H9 (cell line): ENCODE measurements at regions not wholly inside any gene's neighbourhood (a gene's known extent, or its start where the extent isn't known, plus 50 kb on each side); places are given as distances from the start of the nearest gene placed in this dataset.
"Not testable (repeated sequence)": the region's sequence is repeated elsewhere in the genome, so short reads cannot be mapped to it uniquely, and the experiment has no call there.

Experiments
- DNase-seq: peaks from one replicate; pipeline ENCODE4 v3.0.0-alpha.2; 2017
- H2AFZ ChIP-seq: one replicate; pipeline ENCODE4 v1.6.1; 2013; ENCODE audit warnings: mild to moderate bottlenecking, low read length, control low read depth, moderate library complexity
- H2AK5ac ChIP-seq: 2 replicates; pipeline ENCODE4 v1.6.1; 2013; ENCODE audit warnings: low read length, control low read depth, mixed read lengths; ENCODE audit not compliant: insufficient read length
- H2BK120ac ChIP-seq: one replicate; pipeline ENCODE4 v1.6.1; 2013; ENCODE audit warnings: low read depth, mild to moderate bottlenecking, low read length, control low read depth, inconsistent platforms; ENCODE audit not compliant: poor library complexity, severe bottlenecking
- H2BK12ac ChIP-seq: 2 replicates; pipeline ENCODE4 v1.6.1; 2013; ENCODE audit warnings: low read length, control low read depth, mixed read lengths, low read depth; ENCODE audit not compliant: insufficient read length
- H2BK15ac ChIP-seq: 2 replicates; pipeline ENCODE4 v1.6.1; 2013; ENCODE audit warnings: low read depth, low read length, control low read depth
- H2BK20ac ChIP-seq: one replicate; pipeline ENCODE4 v1.6.1; 2013; ENCODE audit warnings: low read depth, mild to moderate bottlenecking, low read length, control low read depth, inconsistent platforms; ENCODE audit not compliant: poor library complexity, severe bottlenecking
- H2BK5ac ChIP-seq: 2 replicates; pipeline ENCODE4 v1.6.1; 2013; ENCODE audit warnings: low read length, control low read depth, mixed read lengths; ENCODE audit not compliant: insufficient read length
- H3K14ac ChIP-seq: 2 replicates; pipeline ENCODE4 v1.6.1; 2013; ENCODE audit warnings: low read length, control low read depth; ENCODE audit not compliant: insufficient read depth
- H3K18ac ChIP-seq: 2 replicates; pipeline ENCODE4 v1.6.1; 2013; ENCODE audit warnings: low read depth, mild to moderate bottlenecking, mixed read lengths, low read length, control low read depth; ENCODE audit not compliant: insufficient read length
- H3K23ac ChIP-seq: 2 replicates; pipeline ENCODE4 v1.6.1; 2013; ENCODE audit warnings: low read length, control low read depth, mixed read lengths, low read depth; ENCODE audit not compliant: insufficient read length
- H3K23me2 ChIP-seq: 2 replicates; pipeline ENCODE4 v1.6.1; 2013; ENCODE audit warnings: low read depth, mild to moderate bottlenecking, mixed read lengths, low read length, control low read depth; ENCODE audit not compliant: insufficient read length, poor library complexity, severe bottlenecking
- H3K27ac ChIP-seq: 2 replicates; pipeline ENCODE4 v1.5.1; 2013; ENCODE audit warnings: low read length, control low read depth, mixed read lengths, low read depth; ENCODE audit not compliant: insufficient read length
- H3K27me3 ChIP-seq: 2 replicates; pipeline ENCODE4 v1.6.1; 2013; ENCODE audit warnings: low read length, control low read depth, inconsistent platforms; ENCODE audit not compliant: insufficient read depth
- H3K4ac ChIP-seq: 2 replicates; pipeline ENCODE4 v1.6.1; 2013; ENCODE audit warnings: low read depth, mild to moderate bottlenecking, control low read depth, inconsistent platforms, low read length, moderate library complexity
- H3K4me1 ChIP-seq: 2 replicates; pipeline ENCODE4 v1.6.1; 2013; ENCODE audit warnings: low read length, control low read depth, inconsistent platforms; ENCODE audit not compliant: insufficient read depth
- H3K4me2 ChIP-seq: 2 replicates; pipeline ENCODE4 v1.6.1; 2013; ENCODE audit warnings: low read length, control low read depth, mixed read lengths; ENCODE audit not compliant: insufficient read length, insufficient read depth
- H3K56ac ChIP-seq: 2 replicates; pipeline ENCODE4 v1.6.1; 2013; ENCODE audit warnings: low read depth, mild to moderate bottlenecking, mixed read lengths, low read length, control low read depth; ENCODE audit not compliant: insufficient read length
- H3K79me1 ChIP-seq: 2 replicates; pipeline ENCODE4 v1.6.1; 2013; ENCODE audit warnings: low read depth, mild to moderate bottlenecking, moderate library complexity, low read length, control low read depth, inconsistent platforms; ENCODE audit not compliant: insufficient read depth, poor library complexity, severe bottlenecking
- H3K79me2 ChIP-seq: 2 replicates; pipeline ENCODE4 v1.6.1; 2013; ENCODE audit warnings: low read length, control low read depth, inconsistent platforms; ENCODE audit not compliant: insufficient read depth
- H3K9ac ChIP-seq: 2 replicates; pipeline ENCODE4 v1.6.1; 2013; ENCODE audit warnings: low read length, control low read depth, mixed read lengths; ENCODE audit not compliant: insufficient read length; ENCODE audit errors: extremely low read depth
- H3K9me3 ChIP-seq: one replicate; pipeline ENCODE4 v1.6.1; 2013; ENCODE audit warnings: low read depth, low read length, inconsistent platforms; ENCODE audit not compliant: control insufficient read depth
- H3T11ph ChIP-seq: one replicate; pipeline ENCODE4 v1.6.1; 2013; ENCODE audit warnings: mild to moderate bottlenecking, low read length, control low read depth, inconsistent platforms
- H4K20me1 ChIP-seq: one replicate; pipeline ENCODE4 v1.6.1; 2013; ENCODE audit not compliant: control insufficient read depth, insufficient read length, insufficient read depth
- H4K5ac ChIP-seq: 2 replicates; pipeline ENCODE4 v1.6.1; 2013; ENCODE audit warnings: low read depth, mild to moderate bottlenecking, mixed read lengths, low read length, control low read depth; ENCODE audit not compliant: insufficient read length
- H4K8ac ChIP-seq: replicated peaks from 2 replicates; pipeline ENCODE4 v1.6.1; 2013; ENCODE audit warnings: low read length, control low read depth, mixed read lengths, low read depth; ENCODE audit not compliant: insufficient read length
- H4K91ac ChIP-seq: 2 replicates; pipeline ENCODE4 v1.6.1; 2013; ENCODE audit warnings: low read depth, mild to moderate bottlenecking, moderate library complexity, mixed read lengths, low read length, control low read depth; ENCODE audit not compliant: insufficient read length
- H3K27ac Mint-ChIP-seq, 3 experiments: 2 replicates in 2 of 3; 3 replicates in 1 of 3; pipeline ENCODE4 v1.8.0; 2020 to 2021; ENCODE audit warnings: mixed read lengths in 3 of 3, mild to moderate bottlenecking in 1 of 3, moderate library complexity in 1 of 3
- H3K27me3 Mint-ChIP-seq: 2 replicates; pipeline ENCODE4 v1.8.0; 2021; ENCODE audit warnings: low read depth, mild to moderate bottlenecking, moderate library complexity, mixed read lengths
- H3K36me3 Mint-ChIP-seq, 3 experiments: 2 replicates in 2 of 3; 3 replicates in 1 of 3; pipeline ENCODE4 v1.8.0; 2020 to 2021; ENCODE audit warnings: low read depth in 3 of 3, mixed read lengths in 3 of 3; ENCODE audit not compliant: insufficient read depth in 1 of 3
- H3K4me1 Mint-ChIP-seq, 2 experiments: 2 replicates each; pipeline ENCODE4 v1.8.0; 2020; ENCODE audit warnings: mixed read lengths in 2 of 2
- H3K4me3 Mint-ChIP-seq, 2 experiments: 2 replicates in 1 of 2; 3 replicates in 1 of 2; pipeline ENCODE4 v1.8.0; 2020 to 2021; ENCODE audit warnings: mild to moderate bottlenecking in 2 of 2, mixed read lengths in 2 of 2, moderate library complexity in 1 of 2
- H3K9me3 Mint-ChIP-seq, 2 experiments: 2 replicates in 1 of 2; 3 replicates in 1 of 2; pipeline ENCODE4 v1.8.0; 2020; ENCODE audit warnings: mild to moderate bottlenecking in 2 of 2, mixed read lengths in 2 of 2, moderate library complexity in 1 of 2
- WGBS: extraction: QIAGEN DNeasy Blood & Tissue Kit; methylation state at CpG from one replicate; pipeline ENCODE4 v1.1.7; 2013; ENCODE audit warnings: missing lambda C conversion rate, low lambda C conversion rate, mixed read lengths; ENCODE audit not compliant: insufficient read length; ENCODE audit errors: extremely low coverage; 5-methylcytosine and 5-hydroxymethylcytosine counted together
- TF ChIP-seq, protein P1 (sequence below): fragments of 200-600 bp; sonication (generic); conservative IDR thresholded peaks from 3 replicates; pipeline ENCODE4 v1.8.0; 2021; ENCODE audit warnings: antibody characterized with exemption, mild to moderate bottlenecking

DNA sequence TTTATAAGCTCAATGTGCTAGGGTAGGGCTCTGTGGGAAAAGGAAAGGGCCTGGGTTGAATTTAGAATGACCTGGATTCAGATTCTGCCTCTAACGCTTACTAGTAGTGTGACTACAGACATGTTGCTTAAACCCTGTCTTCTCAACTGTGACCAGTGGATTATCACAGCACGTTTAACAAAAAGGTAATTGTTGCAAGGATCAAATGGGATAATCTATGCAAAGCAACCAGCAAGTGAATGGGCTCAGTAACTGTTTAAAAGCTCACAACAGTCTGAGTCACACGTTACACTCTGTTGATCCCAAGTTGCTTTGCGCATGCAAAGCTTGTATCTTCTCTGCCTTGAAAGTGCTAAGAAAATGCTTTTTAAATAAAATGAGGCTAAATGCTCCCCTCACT lies 236.5 kb downstream of the IL20RB start:
- Histone ChIP-seq H4K5ac (no peak overlapping the region), H3K4ac (no peak overlapping the region), H2AK5ac (no peak overlapping the region), H3K23ac (no peak overlapping the region), H2BK20ac (no peak overlapping the region), H3K14ac (no peak overlapping the region), H2BK15ac (no peak overlapping the region), H2BK5ac (no peak overlapping the region), H2BK120ac (no peak overlapping the region), H4K91ac (no peak overlapping the region), H3K4me1 (no peaks in the 10 kb centered on the region), H3K9ac (no peak overlapping the region), H3K27ac (no peak overlapping the region), H3K9me3 (no peaks in the 10 kb centered on the region), H3K23me2 (no peaks in the 10 kb centered on the region), H4K20me1 (no peaks in the 10 kb centered on the region), H3K18ac (no peak overlapping the region), H3K4me2 (no peak overlapping the region), H4K8ac (no peak overlapping the region), H3K56ac (no peak overlapping the region), H2BK12ac (no peak overlapping the region), H3K79me2 (no peaks in the 10 kb centered on the region), H3K27me3 (no peaks in the 10 kb centered on the region), H3T11ph (no peak overlapping the region), H2AFZ (no peak overlapping the region), H3K79me1 (no peaks in the 10 kb centered on the region)
- WGBS, result no CpG with 5 or more reads among the region's 4 CpGs
- TF ChIP-seq, protein P1, sequence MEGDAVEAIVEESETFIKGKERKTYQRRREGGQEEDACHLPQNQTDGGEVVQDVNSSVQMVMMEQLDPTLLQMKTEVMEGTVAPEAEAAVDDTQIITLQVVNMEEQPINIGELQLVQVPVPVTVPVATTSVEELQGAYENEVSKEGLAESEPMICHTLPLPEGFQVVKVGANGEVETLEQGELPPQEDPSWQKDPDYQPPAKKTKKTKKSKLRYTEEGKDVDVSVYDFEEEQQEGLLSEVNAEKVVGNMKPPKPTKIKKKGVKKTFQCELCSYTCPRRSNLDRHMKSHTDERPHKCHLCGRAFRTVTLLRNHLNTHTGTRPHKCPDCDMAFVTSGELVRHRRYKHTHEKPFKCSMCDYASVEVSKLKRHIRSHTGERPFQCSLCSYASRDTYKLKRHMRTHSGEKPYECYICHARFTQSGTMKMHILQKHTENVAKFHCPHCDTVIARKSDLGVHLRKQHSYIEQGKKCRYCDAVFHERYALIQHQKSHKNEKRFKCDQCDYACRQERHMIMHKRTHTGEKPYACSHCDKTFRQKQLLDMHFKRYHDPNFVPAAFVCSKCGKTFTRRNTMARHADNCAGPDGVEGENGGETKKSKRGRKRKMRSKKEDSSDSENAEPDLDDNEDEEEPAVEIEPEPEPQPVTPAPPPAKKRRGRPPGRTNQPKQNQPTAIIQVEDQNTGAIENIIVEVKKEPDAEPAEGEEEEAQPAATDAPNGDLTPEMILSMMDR, result no peak
- Mint-ChIP-seq H3K27me3 (peaks cover 2% of the 10 kb centered on the region; the same call in 1 of the 2 replicates), H3K27ac (peak overlapping the region in 1 of 3 experiments; percentile 19; a peak in 1 of 7 replicates), H3K4me1 (peaks cover 25% of the 10 kb centered on the region in 2 experiments), H3K9me3 (peaks cover 3 to 6% of the 10 kb centered on the region in 2 experiments), H3K4me3 (no peak overlapping the region), H3K36me3 (peaks cover under 1 to 2% (median 2%) of the 10 kb centered on the region in 3 experiments; a peak in 5 of 7 replicates)
- DNase-seq, result no peak

DNA sequence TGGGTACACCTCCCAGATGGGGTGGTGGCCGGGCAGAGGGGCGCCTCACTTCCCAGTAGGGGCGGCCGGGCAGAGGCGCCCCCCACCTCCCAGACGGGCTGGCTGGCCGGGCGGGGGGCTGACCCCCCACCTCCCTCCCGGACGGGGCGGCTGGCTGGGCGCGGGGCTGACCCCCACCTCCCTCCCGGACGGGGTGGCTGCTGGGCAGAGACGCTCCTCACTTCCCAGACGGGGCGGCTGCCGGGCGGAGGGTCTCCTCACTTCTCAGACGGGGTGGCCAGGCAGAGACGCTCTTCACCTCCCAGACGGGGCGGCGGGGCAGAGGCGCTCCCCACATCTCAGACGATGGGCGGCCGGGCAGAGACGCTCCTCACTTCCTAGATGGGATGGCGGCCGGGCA lies 240.6 kb downstream of the IL20RB start:
- not testable (repeated sequence) for H2BK20ac ChIP-seq, H4K8ac ChIP-seq, H3K79me2 ChIP-seq, H3K14ac ChIP-seq, H2BK15ac ChIP-seq, H2AFZ ChIP-seq, H3K4me2 ChIP-seq, H3K27ac Mint-ChIP-seq, H3K23ac ChIP-seq, H3K27me3 ChIP-seq, H3K4me3 Mint-ChIP-seq, H4K20me1 ChIP-seq, H2AK5ac ChIP-seq, H2BK12ac ChIP-seq, H3K4ac ChIP-seq, H3K27ac ChIP-seq, H3T11ph ChIP-seq, H3K36me3 Mint-ChIP-seq, H3K23me2 ChIP-seq, DNase-seq, H3K56ac ChIP-seq, H3K79me1 ChIP-seq, H3K18ac ChIP-seq, H2BK120ac ChIP-seq, H4K91ac ChIP-seq, H3K4me1 ChIP-seq, H3K9ac ChIP-seq, H3K27me3 Mint-ChIP-seq, H4K5ac ChIP-seq, H3K9me3 ChIP-seq, H2BK5ac ChIP-seq
- H3K9me3 Mint-ChIP-seq, result peaks cover 10 to 16% of the 10 kb centered on the region in 2 experiments
- WGBS, result no CpG with 5 or more reads among the region's 32 CpGs
- peaks cover 15 to 18% of the 10 kb centered on the region in 2 experiments for H3K4me1 Mint-ChIP-seq
